ENCODE measurements at regions not wholly inside any gene's neighbourhood (a gene's known extent, or its start where the extent isn't known, plus 50 kb on each side); places are given as distances from the start of the nearest gene placed in this dataset.

DNA sequence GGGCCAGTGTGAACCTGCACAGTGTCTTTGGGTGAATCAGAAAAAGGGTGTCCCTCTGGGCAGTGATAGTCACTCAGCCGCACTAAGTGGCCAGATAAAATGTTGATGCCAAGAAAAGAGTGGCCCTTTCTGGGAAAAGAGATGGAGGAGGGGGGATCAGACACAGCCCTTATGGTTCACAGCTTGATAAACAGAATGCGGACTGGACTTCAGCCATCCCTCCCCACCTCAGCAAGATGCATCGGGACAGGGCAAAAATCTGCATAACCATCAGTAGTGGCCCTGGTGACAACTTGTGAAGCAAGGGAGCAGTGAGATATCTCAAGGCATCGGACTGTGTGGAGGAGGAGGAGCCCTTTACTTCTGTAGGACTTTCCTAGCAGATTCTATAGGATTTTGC is 353.8 kb upstream of the PLXNA2 start:
- DNase-seq, result no peak

DNA sequence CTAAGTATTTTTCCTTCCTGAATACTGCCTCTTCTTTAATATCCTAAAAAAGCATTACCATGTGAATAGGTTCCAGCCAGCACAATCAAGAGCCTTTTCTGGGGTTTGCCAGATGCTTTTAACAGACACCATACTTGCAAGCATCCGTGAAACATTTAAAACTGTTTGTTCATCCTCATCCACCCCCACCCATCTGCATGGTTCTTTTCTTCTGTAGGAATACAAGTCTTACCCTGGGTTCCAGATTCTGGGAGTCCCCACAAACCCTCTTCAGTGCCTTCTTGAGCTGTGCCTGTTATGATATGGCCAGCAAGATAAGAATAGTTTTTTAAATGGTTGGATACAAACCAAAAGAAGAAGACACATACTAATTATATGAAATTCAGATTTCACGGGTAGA is 354.9 kb upstream of the PLXNA2 start:
- DNase-seq, result no peak

DNA sequence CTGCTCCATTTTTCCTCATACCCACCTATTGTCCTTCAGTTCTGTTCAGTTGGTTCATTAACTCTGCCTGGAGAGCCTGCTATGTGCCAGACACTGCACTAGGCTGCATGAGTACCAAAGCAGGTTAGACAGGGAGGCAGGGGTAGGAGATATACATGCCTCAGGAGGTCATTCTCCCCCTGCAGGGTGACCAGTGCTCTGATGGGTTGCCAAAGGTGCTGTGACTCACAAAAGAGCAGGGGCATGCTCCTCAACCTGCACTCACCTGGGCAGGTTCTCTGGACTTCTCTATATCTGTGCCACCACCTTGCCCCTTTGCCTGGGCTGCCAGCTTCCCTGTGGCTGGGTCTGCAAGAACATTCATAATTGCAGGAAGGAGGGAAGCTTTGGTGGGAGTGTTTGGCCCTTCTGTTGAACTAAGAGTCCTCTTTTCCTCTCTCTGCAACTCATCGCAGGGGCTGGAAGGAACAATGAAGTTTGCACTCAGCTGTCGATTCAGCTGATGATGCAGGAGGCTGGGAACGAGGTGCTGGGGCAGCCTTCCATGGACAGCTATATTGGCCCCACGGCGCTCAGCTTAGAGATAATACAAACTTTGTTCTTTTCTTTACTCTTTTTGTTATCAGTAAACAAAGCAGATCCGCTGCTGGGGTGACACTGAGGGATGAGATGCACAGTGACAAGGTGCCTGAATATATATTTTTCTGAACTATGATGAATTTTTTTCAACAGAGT is 356.4 kb upstream of the PLXNA2 start:
- no peak for DNase-seq

DNA sequence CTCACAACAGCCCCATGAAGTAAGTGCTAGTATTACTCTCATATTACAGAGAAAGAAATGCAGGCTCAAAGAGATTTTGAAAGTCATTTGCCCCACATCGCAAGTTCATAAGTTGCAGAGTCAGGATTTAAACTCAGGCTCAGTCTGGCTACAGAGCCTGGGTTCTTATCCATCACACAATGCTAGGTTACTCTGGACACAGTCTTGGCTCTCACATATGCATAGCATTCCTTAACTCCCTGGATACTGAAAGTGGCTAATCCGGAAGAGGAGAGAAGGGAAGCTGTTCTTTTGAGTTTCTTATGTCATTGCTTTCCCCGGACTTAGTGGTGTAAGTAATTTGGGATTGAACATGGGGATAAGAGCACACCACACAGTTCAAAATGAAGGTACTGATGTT is 357.4 kb upstream of the PLXNA2 start:
- DNase-seq, result no peak

DNA sequence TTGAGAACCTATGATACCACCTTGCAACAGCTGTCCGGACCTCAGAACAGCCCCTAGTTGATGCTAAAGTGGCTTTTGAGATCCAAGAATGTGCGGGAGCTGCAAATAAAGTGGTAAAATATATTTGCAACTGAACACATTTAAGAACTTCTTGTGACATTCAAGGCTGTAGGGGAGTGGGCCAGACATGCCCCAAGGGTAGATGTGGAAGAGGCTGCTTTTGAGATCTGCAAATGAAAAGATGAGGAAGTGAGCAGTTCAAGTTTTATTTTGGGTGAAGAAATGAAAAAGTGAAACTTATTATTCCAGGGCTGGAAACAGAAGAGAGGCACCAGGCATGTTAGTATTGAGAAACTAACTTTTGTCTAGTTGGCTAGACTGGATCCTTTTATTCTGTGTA is 359.5 kb upstream of the PLXNA2 start:
- no peak for DNase-seq

DNA sequence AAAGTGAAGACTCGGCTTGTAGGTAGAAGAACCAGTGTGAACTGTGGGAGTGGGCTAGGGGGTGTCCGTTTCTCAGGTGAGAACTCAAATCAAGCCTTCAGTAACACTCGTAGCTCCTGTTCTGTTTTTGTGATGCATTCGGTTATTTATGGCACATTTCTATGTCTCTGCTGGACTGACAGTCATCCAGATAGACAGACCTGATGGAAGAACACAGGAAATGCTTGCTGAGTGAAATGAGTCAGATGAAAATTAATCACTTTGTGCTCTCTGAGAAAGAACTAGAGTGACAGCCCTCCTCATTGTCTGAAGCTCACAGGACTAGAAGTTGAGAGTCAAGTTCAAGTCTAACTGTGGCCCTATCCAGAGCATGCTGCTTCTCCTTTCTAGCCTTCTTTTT is 360.1 kb upstream of the PLXNA2 start:
- no peak for DNase-seq

DNA sequence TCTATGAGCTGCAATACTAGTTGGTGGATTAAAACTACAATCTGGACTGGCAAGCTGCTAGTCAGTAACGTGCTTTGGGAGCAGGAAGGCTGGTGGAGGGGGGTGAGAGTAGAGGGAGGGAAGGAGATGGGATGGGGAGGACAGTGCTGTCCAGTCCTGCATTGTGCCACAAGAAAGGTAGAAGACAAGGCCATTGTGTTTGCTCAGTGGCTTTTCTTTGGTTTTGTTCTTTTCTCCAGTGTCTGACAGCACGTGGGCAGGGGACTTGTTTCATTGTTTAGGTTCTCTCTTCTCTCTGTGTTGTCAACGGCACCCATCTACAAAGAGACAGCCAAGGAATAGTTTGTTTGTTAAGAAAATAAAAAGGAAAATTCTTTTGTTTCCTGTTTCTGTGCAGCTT is 362.8 kb upstream of the PLXNA2 start:
- DNase-seq, result no peak

DNA sequence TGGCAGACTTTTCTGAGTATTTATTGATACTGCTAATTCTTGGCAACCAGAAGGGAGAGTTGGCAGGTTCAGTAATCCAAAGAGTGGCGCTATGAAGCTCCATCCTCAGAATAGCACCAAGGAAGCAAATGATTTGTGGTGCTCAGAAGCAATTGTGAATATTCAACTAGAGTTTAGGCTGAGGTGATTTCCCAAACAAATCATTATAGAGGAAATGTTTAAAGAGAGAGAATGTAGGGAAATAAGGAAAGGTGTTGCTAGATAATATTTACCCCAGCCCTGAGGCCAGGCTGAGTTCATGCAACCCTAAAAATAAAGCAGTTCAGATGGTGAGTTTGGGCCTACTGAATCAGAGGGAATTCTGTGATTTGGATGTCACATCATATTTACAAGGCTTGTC is 363.4 kb upstream of the PLXNA2 start:
- DNase-seq, result no peak

DNA sequence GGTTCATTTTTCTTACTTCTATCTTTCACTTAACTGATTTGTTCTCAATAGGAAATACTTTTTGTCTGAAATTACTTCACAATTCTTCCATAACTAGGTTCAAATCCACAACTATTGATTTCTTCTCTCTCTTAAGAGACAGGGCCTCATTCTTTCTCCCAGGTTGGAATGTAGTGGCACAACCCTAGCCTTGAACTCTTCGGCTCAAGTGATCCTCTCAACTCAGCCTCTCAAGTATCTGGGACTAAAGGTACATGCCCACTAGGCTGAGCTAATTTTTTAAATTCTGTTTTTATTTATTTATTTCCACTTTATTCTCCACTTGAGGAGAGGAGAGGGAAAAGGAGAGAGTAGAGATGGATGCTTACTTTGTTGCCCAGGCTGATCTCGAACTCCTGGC is 370.4 kb upstream of the PLXNA2 start:
- DNase-seq, result no peak

DNA sequence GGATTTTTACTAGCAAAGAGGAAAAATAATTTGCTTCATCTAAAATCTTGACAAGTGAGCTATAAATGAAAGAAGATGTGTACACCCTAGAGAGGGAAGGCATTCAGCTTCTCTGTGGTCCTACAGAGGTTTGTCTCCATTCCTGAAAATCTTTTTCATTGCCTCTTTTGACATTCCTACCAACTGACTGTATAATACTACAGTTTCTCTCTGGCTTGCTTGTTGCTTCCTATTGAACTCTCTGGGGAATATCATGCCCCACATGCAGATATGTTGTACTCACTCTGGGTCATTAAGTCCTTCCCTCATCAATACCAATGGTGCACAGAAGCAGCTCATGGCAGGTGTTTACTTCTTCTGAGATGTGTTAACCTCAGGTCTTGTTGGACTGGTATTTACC is 371.2 kb upstream of the PLXNA2 start:
- no peak for DNase-seq

DNA sequence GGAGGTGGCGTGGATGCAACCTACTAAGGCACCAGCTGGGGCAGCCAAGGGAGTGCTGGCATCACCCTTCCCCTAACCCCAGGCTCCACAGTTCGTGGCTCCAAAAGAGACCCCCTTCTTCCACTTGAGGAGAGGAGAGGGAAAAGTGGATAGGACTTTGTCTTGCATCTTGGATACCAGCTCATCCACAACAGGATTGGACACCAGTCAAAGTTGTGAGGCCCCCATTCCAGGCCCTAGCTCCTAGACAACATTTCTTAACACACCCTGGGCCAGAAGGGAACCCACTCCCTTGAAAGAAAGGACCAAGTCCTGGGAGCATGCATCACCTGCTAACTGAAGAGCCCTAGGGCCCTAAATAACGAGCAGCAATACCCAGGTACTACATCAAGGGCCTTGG is 372.6 kb upstream of the PLXNA2 start:
- no peak for DNase-seq

DNA sequence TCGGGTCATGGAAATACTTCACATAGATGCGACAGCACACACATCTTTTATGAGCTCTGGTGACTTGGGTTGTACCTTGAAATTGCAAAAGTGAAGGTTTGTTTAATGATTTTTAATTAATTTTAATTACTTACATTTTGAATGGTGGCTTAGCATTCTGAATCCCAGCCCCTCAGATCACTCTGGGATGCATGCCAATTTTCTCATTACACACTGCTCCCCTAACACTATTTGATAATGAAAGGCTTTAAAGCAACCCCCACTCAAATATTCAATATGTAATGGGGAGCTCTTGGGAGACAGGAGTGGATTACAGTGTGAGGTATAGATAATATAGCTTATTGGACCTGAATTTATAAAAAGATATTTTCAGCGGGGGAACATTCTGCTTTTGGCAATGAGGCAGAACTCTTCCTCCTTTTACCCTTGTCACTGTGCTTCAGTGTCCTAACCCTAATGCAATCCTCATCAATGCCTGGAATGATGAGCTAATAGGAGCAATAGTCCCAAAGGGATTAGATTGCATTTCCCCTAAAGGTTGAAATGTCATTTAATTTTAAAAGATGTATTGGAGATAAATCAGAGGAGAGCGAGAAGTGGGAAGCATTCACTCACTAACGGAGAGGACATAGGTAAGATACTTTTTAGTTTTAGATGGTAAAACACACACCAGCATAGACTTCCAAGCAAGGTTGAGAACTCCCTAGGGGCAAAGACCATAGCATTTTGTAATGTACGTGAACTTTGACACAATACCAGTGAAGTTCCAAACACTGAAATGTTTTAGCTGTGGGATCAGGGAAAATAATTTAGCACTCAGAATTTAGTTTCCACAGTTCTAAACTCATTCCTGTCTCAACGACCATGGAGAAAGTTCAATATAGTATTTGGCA is 384.1 kb upstream of the PLXNA2 start:
- DNase-seq, result no peak

DNA sequence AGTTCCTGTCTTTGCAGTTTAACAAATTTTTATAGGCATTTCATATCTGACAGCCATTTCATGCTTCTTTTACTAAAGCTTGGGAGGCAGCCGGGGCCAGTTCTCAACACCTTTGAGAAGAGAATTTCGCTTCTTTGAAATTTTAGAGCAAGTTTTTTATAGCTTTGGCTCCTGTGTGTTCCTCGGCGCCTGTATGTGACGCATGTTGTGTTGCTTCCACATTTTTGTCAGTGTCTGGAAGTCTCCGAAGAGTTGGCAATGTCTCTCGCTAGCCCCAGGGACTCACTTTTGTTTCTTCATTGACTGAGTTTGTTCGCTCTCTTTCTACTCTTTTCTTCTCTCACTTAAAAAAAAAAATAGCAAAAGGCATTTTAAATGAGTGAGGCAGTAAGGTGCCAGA is 386.9 kb upstream of the PLXNA2 start:
- DNase-seq, result no peak

DNA sequence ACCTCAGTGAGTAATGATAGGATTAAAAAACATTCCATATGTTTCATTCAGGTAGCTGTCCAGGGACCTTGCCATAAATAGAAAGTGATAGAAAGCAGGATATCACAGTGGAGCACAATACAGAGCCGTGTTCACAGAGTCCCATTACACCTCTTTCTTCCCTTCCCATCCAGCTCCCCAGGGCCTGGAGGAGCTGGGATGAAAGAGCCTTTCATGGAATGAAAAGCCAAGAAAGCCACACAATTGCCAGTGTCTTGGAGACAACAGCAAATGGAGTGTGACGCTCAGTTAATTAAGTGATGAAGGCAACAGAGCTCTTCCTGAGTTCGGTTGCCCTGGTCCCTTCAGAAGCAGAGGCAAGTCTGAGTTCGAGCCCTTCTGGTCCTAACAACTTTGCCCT is 387.3 kb upstream of the PLXNA2 start:
- no peak for DNase-seq

DNA sequence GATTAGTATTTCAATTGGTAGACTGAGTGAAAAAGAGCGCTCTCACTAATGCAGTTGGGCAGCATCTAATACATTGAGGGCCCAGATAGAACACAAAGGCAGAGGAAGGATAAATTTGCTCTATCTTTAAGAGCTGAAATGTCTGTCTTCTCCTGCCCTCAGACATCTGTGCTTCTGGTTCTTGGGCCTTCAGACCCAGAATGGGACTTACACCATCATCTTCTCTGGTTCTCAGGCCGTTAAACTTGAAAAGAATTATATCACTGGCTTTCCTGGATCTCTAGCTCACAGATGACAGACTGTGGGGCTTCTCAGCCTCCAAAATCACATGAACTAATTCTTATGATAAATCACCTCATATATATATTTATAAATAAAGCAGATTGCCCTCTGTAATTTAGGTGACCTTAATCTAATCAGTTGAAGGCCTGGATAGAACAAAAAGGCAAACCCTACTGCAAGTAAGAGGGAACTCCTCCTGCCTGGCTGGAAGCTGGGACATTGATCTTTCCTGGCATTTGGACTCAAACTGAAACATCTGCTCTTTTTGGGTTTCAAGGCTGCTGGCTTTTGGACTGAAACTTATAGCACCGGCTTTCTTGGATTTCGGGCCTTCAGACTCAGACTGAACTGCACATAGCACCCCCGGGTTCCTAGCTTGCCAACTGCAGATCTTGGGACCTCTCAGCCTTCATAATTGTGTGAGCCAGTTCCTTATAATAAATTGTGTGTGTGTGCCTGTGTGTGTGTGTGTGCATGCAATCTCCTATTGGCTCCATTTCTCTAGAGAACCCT is 390.4 kb upstream of the PLXNA2 start:
- DNase-seq, result no peak

DNA sequence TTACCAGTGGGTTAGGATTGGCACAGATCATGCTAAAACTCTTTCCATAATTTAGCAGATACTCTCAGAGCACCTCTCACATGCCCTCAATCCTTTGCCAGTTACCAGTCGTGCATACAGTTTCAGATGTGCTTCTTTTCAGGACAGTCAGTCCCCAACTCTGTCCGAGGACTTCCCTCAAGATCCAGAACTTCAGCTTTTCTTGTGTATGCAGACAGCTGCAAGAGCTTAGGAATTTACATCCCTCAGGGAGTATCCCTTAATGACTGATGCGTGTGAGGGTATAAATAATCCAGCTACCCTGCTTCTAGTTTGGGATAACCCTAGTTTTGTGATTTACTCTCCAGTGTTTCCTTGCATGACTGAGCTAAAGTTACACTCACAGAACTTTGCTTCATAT is 393.0 kb upstream of the PLXNA2 start:
- no peak for DNase-seq

DNA sequence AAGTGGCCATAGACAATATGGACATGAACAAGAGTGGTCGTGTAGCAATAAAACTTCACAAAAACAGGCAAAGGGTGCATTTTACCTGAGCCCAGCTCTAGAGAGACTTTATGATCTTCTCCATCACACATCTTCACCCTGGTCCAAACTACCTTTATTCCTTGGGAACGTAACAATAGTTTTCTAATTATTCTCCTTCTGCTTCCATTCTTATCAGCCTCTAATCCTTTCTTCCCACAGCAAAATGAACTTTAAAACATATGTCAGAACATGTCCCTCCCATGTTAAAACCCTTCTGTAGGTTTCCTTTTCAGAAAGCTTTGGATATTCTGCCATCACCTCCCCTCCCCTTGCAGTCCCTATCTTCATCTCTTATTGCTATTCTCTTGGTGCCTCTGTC is 395.2 kb upstream of the PLXNA2 start:
- DNase-seq, result no peak

DNA sequence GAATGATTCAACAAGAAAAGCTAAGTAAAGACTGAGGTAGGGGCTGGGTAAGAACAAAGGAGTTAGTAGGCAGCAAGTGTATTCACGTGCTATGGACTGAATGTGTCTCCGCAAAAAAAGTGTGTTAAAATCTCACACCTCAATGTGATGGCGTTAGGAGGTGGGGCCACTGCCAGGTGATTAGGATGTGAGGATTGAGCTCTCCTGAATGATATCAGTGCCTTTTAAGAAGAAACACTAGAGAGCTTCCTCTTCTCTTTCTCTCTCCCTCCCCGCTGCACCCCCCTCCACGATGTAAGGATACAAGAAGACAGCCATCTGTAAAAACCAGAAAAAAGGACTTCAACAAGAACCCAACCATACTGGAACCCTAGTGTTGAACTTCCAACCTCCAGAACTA is 396.1 kb upstream of the PLXNA2 start:
- no peak for DNase-seq

DNA sequence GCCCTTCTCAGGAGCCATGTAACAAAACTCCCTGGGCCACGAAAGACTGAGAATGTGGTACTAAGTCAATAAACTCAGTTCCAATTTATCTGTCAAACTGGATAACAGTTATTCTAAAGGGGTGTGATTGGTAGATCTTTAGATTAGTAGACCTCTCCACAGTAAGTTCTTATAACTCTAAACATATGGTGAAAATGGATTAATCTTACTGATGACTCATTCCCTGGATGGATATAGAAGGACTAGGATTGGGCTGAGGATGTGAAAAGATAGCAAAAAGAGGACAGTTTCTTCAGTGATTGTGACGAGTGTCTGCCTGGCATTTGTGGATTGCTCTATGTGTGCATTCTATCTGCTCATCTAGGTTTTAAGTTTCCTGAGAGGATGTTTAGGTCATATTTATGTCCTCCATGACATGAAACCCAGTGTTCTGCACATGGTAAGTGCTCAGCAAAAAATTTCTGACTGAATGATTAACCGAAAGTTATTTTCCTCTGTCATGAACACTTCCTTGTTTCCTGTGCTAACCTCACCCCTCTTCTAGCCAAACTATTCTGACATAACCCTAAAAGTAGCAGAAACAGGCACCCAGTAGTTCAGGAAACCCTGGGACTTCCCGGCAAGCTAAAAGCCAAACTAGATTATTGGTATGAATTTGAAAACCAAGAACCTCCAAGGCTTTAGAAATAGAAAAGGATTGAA is 397.5 kb upstream of the PLXNA2 start:
- DNase-seq, result no peak

DNA sequence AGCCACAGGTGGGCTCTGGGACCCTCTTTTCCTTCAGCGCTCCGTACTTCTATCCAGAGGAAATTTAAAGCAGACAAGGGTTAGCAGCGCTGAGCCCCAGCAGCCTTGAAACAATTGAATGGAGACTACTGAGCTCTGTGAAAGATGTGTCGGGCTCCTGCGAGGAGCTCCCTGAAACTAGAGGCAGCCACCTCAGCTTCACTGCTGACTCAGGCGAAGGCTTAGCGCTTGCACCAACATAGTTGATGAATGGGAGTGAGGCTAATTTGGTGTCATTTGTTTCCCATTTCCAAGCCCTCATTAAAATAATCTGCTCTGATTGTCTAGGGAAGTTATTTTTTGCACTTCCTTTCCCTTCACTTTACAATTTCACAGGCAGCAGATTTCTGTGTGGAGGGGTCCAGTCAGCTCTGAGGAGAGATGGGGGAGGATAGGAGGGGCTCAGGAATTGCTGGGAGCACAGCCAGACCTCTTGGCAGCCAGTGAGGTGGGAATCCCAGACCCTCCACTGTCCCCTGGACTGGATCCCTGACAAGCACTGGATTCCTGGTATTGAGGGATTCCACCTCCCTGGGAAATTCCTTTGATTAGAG is 398.9 kb upstream of the PLXNA2 start:
- DNase-seq, result no peak

DNA sequence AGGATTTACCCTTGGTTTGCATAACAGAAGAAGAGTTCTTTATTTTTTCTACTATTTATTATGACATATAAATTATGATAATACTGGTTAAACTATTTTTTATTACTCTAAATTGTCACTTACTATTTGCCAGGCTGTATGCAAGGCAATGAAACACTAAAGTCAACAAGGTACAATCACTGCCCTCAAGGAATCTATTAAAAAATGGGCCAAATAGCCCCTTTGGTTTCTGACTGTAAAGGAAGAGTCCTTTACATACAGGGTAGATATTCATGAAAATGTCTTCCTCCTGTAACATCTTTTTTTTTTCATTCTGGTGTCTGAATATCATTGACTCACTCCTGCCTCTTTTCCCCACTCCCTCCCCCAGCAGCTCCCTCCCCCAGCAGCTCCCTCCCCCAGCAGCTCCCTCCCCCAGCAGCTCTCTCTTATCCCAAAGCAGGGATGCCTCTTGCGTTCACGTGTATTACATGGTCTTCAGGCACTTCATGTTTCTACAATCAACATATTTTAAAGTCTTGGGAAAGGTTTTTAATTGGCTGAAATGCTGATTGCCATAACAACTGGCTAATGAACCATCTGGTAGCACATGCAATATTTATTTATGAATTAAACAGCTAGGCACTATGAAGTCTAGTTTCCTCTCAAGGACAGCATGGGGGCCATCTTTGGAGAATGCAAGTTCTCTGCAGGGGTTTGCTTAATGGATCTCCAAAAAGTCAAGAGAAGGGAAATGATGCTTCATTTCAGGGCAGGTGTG is 400.4 kb upstream of the PLXNA2 start:
- no peak for DNase-seq

DNA sequence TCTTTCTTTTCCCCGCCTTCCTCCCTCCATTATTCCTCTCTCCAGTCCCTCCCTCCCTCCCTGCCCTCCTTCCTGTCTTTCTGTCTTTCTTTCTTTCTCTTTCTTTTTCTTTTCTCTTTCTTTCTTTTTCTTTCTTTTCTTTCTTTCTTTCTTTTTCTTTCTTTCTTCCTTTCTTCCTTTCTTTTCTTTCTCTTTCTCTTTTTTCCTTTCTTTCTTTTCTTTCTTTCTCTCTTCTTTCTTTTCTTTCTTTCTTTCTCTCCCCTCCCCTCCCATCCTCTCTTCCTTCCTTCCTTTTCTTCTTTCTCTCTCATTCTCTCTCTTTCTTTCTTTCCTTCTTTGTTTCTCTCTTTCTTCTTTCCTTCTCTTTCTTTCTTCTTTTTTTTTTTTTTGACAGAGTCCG is 402.2 kb upstream of the PLXNA2 start:
- no peak for DNase-seq
